Lower leg skin (tissue), 4 donors: ENCODE measurements at regions not wholly inside any gene's neighbourhood (a gene's known extent, or its start where the extent isn't known, plus 50 kb on each side); places are given as distances from the start of the nearest gene placed in this dataset.

Experiments used
- DNase-seq, 2 donors: peaks; one replicate each; pipeline ENCODE4 v3.0.0-alpha.2; 2019; ENCODE audit warnings: low spot score in 2 of 2
- H3K4me3 ChIP-seq: fragments of 200-600 bp; sonication (generic); 2 replicates; pipeline ENCODE4 v1.5.1; 2017; ENCODE audit warnings: mild to moderate bottlenecking, low read depth; ENCODE audit not compliant: poor library complexity, severe bottlenecking
- CTCF ChIP-seq, 3 donors: fragments of 450-650 bp; IDR thresholded peaks; one replicate each; pipeline ENCODE4 v1.5.1; 2016; ENCODE audit warnings: antibody characterized with exemption in 3 of 3, mild to moderate bottlenecking in 3 of 3, moderate library complexity in 2 of 3
- POLR2A ChIP-seq, 2 donors: fragments of 450-650 bp; IDR thresholded peaks; one replicate each; pipeline ENCODE4 v1.6.1; 2016 to 2017; ENCODE audit warnings: antibody characterized with exemption in 2 of 2, mild to moderate bottlenecking in 1 of 2, moderate library complexity in 1 of 2
- WGBS, 2 donors: methylation state at CpG; one replicate each; pipeline ENCODE4 v1.1.5; 2018; 5-methylcytosine and 5-hydroxymethylcytosine counted together
- intact Hi-C: fragments of 100-400 bp; cut with DNase I; formaldehyde crosslinking; loops from one replicate; pipeline ENCODE4 v1.15.0; 2023; ENCODE audit warnings: low total_unique reads

- no peak overlapping the region for H3K4me3 ChIP-seq
- intact Hi-C loops = no loop called here
- DNase-seq = no peak
- no peak for TF ChIP-seq CTCF (IDR thresholded peaks at IDR 0.05)
- no peak for TF ChIP-seq POLR2A (IDR thresholded peaks at IDR 0.05)
- WGBS, 2 donors = 26 to 34% methylated on average over 3 of the region's 3 CpGs
Measured at GRCh38 chr4:81814987-81815541, 343.4 kb upstream of the RASGEF1B start.

GRCh38 chr4:81811562-81812293, 340.0 kb upstream of the RASGEF1B start:
- H3K4me3 ChIP-seq = no peak overlapping the region
- no peak for TF ChIP-seq POLR2A (IDR thresholded peaks at IDR 0.05)
- no peak for TF ChIP-seq CTCF (IDR thresholded peaks at IDR 0.05)
- WGBS, 2 donors = 64 to 83% methylated on average over 5 of the region's 5 CpGs
- intact Hi-C loops = no loop called here
- DNase-seq = no peak

GRCh38 chr4:81808011-81808672, 336.4 kb upstream of the RASGEF1B start:
- no peak for DNase-seq
- no peak overlapping the region for H3K4me3 ChIP-seq
- WGBS, 2 donors = 32 to 36% methylated on average over 2 of the region's 2 CpGs
- intact Hi-C loops = no loop called here
- no peak for TF ChIP-seq CTCF (IDR thresholded peaks at IDR 0.05)
- no peak for TF ChIP-seq POLR2A (IDR thresholded peaks at IDR 0.05)

GRCh38 chr4:81807386-81807785, 335.7 kb upstream of the RASGEF1B start:
- intact Hi-C loops = no loop called here
- no peak overlapping the region for H3K4me3 ChIP-seq
- TF ChIP-seq POLR2A (IDR thresholded peaks at IDR 0.05) (no peak), CTCF (IDR thresholded peaks at IDR 0.05) (no peak)
- WGBS, 2 donors = 70% methylated on average over 7 of the region's 7 CpGs
- no peak for DNase-seq

GRCh38 chr4:81806485-81806884, 334.8 kb upstream of the RASGEF1B start:
- no peak for TF ChIP-seq CTCF (IDR thresholded peaks at IDR 0.05)
- no peak for TF ChIP-seq POLR2A (IDR thresholded peaks at IDR 0.05)
- DNase-seq = no peak
- no peak overlapping the region for H3K4me3 ChIP-seq
- intact Hi-C loops = no loop called here
- WGBS, 2 donors = 94 to 100% methylated on average over 1 of the region's 1 CpG
